HG03521 (cell line): ENCODE measurements at regions not wholly inside any gene's neighbourhood (a gene's known extent, or its start where the extent isn't known, plus 50 kb on each side); places are given as distances from the start of the nearest gene placed in this dataset.
"Not testable (repeated sequence)": the region's sequence is repeated elsewhere in the genome, so short reads cannot be mapped to it uniquely, and the experiment has no call there.

Source experiments
- ATAC-seq: cut with Tn5 transposase; IDR thresholded peaks from one replicate; pipeline ENCODE4 v1.9.1; 2021; ENCODE audit warnings: mild to moderate bottlenecking, moderate library complexity; ENCODE audit not compliant: unreplicated experiment

DNA sequence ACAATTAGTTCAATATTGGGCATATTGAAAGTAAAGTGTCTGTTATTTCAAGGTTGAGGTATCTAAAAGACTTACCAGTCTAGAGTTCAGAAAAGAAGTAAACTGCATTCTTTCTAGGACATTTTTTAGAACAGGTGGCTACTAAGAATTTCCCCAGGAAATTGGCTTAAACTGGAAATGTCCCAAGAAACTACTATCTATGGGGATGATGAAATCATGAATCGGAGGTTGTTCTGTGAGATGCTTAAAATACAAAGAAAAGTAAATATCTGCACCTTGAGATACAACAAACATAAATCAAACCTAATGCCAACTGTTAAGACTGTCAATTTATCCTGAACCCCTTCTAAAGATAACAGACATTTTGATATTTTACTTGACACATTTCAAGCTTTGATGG, 226.5 kb upstream of the NREP start:
- no peak for ATAC-seq

DNA sequence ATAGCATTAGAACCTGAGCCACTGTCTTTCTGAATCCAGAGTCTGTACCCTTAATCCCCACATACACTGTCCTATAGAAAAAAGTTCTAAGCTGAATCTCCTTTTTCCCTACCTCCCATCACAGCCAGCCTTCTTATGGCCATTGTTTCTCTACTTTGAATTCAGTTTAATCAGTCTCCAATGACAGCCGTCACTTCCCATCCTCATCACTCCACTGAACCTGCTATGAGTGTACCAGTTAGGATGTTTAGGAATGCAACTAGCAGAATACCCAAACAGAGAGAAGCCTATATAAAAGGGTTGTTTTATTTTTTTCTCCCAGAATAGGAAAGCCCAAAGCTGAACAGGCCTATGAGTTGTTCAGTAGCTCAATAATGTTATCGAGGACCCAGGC, 220.4 kb upstream of the NREP start:
- no peak for ATAC-seq

DNA sequence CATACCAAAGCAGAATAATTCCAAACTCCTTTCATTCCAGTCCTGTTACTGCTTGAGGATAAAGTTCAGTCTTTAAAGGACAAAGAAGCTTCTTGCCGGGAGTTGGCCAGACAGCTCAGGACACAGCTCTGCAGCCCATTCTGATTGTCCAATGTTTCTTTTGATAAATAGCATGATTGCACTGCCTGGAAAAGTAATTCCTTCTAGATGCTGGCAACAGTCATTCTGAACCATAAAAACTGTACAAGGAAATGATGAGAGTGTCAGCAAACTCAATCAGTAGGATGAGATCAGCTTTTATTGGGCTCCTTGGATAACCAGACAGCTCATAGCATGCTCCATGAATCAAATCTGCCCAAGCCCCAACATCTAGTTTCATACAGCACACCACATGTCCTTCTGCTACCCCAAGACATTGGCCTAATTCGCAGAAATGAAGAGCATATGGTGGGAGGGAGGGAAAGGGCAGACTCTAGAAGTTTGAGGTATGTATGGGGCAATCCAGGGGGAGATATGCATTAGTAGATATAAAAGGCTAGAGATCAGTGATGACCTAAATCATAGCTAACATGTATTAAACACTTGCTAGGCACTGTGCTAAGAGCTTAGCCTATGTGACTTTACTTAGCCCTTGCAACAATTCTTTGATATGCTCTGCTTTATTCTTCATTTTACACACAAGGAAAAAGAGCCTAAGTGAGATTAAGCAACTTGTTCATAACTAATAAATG, 219.9 kb upstream of the NREP start:
- no peak for ATAC-seq

DNA sequence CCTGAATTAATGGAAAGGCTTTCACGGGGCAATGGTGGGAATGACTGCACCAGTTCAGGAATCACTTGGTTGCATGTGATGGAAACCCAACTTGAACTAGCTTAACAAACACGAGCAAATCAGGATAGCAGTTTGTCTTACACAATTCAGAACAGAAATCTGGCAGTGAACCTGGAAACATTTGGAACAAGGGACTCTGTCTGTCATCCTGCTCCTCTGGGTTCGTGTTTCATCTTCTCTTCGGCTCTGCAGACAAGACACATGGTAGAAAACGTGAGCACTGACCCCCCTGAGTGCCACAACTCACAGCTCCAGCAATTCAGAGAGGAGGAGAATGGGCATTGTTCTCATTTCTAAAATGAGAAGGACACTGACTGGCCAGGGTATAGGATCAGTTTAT, 218.1 kb upstream of the NREP start:
- ATAC-seq = no peak

DNA sequence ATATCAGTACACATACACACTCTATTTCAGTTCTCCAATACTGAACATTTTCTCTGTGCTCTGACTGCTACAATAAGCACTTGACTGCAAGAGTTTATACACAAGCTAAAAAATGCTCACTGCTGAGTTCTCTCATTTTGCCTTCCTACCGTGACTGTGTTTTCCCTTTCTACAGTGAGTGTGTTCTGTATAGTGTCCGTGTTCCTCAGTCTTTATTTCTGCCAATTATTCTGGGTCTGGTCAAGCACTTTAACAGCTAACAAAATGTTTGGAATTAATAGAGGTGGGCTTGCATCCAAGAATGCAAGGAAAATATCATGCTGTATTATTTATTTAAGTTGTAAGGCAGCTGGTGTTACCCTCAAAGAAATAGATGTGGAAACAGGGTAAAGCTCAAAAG, 217.0 kb upstream of the NREP start:
- ATAC-seq = no peak

DNA sequence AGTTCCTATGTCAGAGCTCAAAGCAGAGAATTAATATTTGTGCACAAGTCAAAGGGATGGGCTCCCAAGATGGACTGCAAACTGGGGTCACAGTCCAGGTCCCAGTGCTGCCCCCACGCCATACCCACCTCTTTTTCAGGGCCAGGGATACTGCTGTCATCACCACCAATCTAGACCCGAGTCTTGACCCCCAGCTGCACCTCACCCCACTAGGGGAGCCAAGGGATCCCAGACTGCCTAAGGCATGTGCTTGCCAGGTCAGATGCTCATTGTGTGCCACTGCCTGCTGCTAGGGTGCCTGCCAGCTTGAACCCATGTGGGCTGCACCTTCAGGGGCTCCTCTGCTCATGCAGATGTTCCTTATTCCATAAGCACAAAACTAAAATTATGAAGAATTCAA, 215.6 kb upstream of the NREP start:
- no peak for ATAC-seq

DNA sequence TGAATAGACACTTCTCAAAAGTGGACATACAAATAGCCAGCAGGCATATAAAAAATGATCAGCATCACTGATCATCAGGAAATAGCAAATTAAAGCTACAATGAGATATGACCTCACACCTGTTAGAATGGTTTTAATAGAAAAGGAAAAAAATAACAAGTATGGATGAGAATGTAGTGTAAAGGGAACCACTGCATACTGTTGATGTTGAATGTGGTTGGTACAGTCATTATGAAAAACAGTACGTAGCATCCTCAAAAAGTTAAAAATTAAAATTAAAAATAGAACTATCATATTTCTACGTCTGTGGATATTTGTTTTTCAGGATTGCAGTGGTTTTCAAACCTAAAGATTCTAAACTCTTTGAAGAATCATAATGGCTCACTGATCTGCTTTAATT, 215.1 kb upstream of the NREP start:
- no peak for ATAC-seq

DNA sequence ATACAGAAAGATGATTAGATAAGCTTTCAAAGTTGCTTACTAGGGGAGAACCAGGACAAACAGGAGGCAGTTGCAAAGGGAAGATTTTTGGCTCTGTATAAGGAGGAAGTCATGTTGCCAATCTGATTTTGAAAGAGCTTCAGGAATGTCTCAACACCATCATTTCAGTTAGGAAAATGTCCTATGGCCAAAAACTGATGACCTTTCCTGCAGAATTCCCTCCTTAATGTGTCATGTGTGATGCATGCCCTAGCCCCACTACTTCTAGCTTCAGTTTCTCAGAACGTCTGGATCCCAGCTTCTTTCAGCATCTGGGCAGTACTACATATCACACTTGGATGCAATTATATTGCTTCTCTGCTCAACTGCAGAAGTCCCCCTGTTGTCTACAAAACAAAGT, 211.5 kb upstream of the NREP start:
- ATAC-seq = no peak

DNA sequence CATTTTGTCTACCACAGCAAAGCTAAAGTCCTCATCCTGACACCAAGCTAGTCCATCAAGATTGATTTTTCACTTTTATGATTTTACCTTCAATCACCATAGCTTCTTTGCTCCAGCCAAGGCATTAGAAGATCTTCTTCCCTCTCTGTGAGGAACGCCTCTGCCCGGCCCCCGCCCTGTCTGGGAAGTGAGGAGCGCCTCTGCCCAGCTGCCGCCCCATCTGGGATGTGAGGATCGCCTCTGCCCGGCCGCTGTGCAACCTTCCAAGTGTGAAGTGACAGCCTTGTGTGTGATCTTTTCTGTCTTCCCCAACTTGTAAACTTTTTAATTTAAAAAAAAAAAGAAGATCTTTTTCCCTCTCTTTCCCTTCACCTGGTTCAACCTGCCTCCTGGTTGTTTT, 210.5 kb upstream of the NREP start:
- ATAC-seq = no peak

DNA sequence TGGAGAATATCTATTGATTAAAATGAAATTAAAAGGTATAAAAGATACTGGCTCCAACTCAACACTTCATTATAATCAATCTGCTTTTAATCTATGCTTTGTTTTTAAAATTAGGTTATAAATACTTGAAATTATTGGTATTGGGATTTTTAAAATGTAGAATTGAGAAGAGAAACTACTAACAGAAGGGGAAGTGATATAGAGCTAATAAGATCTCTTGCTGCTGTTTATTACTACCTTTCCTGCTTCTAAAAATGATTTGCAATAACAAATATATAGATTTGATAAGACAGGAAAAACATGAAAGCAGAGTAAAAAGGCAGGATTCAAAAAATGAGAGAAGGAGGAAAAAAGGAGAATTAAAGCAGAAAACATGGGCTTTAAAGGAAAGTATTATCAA, 209.3 kb upstream of the NREP start:
- no peak for ATAC-seq

DNA sequence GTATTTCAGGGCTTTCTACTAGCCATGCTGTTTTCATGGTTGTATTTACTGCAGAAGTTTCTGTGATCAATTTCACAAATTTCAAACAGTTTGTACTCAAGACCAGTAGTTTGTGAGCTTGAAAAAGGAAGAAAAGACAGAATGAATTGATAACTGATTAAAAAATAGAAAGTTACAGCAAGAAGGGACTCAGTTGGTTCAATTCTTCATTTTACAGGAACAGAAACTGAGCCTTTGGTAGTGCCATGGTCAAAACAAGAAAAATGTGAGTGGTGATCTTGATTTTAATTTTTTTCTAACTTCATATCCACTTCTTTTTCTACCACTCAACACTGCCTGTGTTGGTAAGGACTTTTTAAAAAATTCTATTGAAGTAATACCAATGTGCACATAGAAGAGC, 206.6 kb upstream of the NREP start:
- ATAC-seq = no peak

DNA sequence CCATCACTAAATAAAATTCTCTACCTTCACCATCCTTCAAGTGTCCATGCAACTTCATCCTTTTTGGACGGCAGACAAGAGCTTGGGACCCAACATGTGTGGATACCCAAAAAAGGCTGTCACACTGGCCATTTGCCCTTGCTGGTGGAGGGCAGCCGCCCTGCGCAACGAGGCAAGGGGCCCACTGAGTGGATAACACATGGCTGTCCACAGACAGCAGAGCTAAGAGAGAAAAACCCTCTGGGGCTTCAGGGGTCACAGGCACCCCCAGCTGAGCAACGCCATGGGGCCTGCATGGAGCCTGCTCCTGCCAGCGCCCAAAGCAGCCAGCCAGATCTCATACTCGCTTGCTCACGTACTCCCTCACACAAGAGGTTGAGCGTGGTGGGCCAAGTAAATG, 205.9 kb upstream of the NREP start:
- no peak for ATAC-seq

DNA sequence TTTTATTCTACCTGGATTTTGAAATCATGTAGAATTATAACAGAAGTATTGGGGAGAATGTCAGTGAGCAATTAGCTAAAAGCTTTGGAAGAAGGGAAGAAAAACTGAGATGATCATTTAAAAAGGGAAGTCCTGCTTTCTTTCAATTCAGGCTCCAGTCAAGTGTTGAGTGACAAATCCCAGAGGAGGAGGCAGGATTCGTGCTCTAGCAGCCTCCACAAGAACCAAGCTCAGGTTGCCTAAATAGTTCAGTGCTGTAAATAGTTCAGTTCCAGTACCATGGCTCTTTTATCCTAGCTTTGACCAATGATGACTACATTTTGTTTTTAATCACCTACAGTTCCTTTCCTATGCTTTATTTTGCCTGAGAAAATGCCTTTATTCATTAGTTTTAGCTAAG, 204.9 kb upstream of the NREP start:
- ATAC-seq = no peak

DNA sequence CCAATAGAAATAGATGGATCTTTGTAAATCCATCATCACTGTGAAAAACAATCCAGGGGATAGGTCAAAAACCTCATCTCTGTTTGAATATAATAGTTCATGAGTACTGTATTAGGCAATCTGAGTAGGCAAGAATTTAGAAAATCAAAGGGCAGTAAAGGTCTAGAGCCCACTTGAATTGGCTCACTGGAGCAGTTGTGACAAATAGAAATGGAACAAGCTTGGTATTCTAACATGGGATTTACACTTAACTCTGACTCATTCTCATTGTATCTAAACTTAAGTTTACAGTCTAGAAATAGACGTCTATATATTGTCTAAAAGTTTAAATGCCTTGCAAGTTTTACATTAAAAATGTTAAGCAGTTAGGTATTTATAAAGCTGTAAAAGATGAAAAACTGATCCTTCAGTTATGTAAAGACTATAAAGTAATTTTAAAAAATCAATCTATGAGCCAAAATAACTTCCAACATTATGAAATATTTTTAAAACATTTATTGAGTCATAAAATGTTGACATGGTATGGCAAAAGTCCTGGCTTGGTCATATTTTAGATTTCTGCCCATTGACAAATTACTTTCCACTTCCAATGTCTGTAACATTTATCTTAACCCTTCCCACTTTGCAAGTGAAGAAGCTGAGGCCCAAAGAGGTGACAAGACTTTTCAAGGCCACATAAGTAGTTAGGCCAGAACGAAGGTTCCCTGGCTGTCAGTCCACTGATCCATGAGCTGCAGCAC, 203.7 kb upstream of the NREP start:
- no peak for ATAC-seq

DNA sequence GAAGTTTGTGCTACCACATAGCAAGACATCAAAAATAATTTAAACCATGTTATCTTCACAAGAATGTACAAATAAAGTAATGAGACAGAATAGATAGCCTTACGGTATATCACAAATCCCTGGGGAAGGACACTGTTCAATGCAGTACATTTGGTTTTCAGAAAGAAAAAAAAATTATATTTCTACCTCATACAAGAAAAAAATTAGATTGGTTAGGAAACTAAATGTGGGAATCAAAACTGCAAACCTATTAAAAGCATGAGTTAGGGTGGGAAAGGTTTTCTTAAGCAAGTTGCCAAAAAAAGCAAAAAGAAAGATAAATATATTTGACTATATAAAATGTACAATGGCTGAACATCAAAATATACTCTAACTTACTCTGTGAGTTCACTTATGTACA, 201.9 kb upstream of the NREP start:
- no peak for ATAC-seq

DNA sequence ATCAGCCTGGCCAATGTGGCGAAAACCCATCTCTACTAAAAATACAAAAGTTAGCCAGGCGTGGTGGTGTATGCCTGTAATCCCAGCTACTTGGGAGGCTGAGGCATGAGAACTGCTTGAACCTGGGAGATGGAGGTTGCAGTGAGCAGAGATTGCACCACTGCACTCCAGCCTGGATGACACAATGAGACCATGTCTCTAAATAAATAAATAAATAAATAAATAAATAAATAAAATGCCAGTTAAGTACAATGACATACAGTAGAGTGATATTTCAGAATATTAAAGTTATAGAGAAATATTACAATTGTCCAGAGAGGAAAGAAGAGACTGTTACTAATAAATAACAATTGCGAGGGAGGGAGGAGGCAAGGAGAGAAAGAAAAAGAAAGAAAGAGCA, 199.8 kb upstream of the NREP start:
- not testable (repeated sequence) for ATAC-seq

DNA sequence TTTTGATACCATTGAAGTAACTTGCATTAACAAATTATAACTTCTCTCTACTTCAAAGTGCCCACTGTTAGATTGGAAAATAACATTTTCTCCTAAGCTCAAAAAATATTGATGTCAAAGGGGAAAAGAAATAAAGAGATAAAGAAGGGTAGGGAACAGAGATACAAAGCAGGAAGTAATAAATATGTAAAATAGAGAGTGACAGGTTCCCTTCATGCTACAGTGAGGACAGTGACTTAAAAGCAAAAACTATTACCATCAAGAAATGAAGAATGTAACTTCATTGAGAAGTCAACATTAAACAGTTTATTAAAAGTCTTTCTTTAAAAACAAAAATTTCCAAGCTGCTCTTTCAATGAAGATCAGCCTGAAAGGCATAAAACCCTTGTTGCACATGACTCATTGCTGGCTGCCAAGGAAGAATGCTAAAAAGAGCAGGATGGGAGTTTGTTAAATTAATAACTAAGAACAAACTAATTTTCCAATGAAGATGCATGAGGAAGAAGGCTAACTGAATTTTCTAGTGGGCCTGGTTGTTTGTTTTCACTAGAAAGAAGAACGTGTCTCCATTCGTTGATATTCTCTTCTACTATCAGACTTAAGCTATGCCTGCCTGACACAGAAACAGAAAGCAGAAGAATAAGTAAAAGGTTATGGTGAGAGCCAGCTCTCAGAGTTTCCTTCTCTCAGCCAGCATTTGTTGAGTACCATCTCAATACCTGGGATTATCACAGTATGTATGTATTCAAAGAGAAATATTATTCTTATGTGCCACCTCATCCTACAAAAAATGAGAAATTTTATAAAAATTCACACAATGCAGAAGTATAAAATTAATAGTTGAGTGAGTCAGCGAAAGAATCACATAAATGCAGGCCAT, 197.8 kb upstream of the NREP start:
- peak; percentile 69 for ATAC-seq

DNA sequence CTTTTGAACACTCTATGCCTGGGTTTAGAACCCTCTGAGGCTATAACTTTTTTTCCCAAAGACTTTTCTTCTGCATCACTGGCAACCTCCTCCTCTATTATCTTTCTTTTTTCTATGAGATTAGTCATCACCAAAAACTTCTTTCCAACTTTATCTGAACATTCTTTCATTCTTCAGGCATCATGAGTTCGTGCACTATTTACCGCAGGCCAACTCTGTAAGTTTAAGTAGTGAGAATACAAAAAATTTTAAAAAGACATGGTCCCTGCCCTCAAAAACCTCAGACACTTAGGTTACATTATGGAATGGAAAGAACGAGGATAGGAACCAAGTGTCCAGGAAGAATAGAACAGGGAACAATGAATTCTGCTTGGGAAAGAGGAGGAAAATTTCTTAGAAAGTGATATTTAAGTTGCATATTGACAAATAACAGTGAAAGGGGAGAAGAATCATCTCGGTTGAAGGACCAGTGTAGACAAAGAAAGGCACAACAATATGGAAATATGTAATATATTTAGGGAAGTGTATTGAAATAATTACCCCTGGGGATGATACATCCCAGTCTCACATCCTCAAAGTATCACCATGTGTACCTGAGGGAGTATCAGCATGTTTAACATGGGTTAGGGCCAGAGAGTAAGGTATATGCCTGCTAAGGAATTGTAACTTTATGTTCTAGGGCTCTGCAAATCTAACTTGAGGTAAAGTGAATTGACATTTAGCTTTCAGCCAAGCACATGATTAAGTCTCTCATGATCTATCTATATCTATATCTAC, 196.5 kb upstream of the NREP start:
- ATAC-seq = no peak

DNA sequence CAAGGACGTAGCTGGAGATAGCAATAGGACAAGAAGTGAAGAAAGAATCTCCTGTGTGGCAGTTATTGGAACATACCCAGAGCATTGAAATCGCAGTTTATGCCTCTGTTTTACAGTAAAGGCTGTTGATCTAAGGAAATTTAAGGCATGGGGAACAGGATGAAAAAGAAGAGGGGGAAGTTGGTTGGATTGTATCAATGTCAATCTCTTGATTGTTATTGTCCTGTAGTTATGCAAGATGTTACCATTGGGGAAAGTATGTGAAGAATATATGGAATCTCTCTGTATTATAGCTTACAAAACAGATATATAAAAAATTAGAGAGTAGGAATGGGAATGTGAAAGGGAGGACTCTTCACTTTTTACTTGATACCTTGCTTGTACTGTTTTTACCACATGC, 195.6 kb upstream of the NREP start:
- ATAC-seq = no peak

DNA sequence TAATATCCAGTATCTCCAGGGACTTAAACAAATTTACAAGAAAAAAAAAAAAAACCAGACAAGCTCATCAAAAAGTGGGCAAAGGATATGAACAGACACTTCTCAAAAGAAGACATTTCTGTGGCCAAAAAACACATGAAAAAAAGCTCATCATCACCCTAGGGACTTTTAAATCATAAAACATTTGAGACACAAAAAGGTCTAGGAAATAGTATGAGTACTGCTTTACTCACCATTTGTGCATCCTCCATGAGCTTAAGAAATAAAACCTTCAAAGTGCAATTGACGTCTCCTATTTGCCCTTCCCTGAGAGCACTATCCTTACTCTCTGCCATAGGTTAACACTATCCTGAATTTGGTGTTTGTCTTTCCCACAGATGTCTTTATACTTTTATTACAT, 193.7 kb upstream of the NREP start:
- ATAC-seq = no peak
